Body of pancreas (tissue), 4 donors: ENCODE measurements at regions not wholly inside any gene's neighbourhood (a gene's known extent, or its start where the extent isn't known, plus 50 kb on each side); places are given as distances from the start of the nearest gene placed in this dataset.

Experiments used
- ATAC-seq: fragments of 150-250 bp; one replicate; pipeline ENCODE4 v1.9.1; 2016
- DNase-seq, 4 donors: peaks; one replicate each; pipeline ENCODE4 v3.0.0-alpha.2; 2019
- H3K27ac ChIP-seq, 4 donors: fragments of 200-600 bp; sonication (generic); 1 replicate in 3 of 4; 2 replicates in 1 of 4; pipeline versions ENCODE4 v1.5.1 to v1.6.1; 2016 to 2019; ENCODE audit warnings: mild to moderate bottlenecking in 1 of 4, mixed read lengths in 1 of 4, moderate library complexity in 1 of 4
- H3K27me3 ChIP-seq, 2 donors: fragments of 200-600 bp; sonication (generic); one replicate each; pipeline ENCODE4 v1.6.0; 2016; ENCODE audit warnings: mild to moderate bottlenecking in 1 of 2
- H3K36me3 ChIP-seq, 2 donors: fragments of 200-600 bp; sonication (generic); replicated peaks in 1 of 2; 2 replicates each; pipeline ENCODE4 v1.5.1; 2016; ENCODE audit warnings: low read depth in 2 of 2; ENCODE audit not compliant: insufficient read depth in 1 of 2
- H3K4me1 ChIP-seq: fragments of 200-600 bp; sonication (generic); one replicate; pipeline ENCODE4 v1.6.0; 2016
- H3K4me3 ChIP-seq, 2 donors: fragments of 200-600 bp; sonication (generic); 1 replicate in 1 of 2; 2 replicates in 1 of 2; pipeline ENCODE4 v1.5.1; 2016 to 2019
- H3K9me3 ChIP-seq, 3 donors: fragments of 200-600 bp; sonication (generic); 1 replicate in 2 of 3; 2 replicates in 1 of 3; pipeline ENCODE4 v1.5.1; 2016
- CTCF ChIP-seq, 7 experiments: fragments of 450-650 bp in 4 of 7; fragments of 200-600 bp in 3 of 7; sonication (generic) in 3 of 7; IDR thresholded peaks; one replicate each; pipeline ENCODE4 v1.5.1; 2016 to 2019; ENCODE audit warnings: antibody characterized with exemption in 7 of 7
- POLR2A ChIP-seq, 3 donors: fragments of 450-650 bp; IDR thresholded peaks; one replicate each; pipeline ENCODE4 v1.6.1; 2016; ENCODE audit warnings: antibody characterized with exemption in 3 of 3, mild to moderate bottlenecking in 2 of 3
- WGBS, 2 donors: methylation state at CpG; one replicate each; pipeline ENCODE4 v1.1.5; 2017; 5-methylcytosine and 5-hydroxymethylcytosine counted together
- intact Hi-C: fragments of 100-400 bp; cut with DNase I; formaldehyde crosslinking; loops from one replicate; pipeline ENCODE4 v1.15.1; 2023

- Histone ChIP-seq H3K36me3 (no peaks in the 10 kb centered on the region), H3K27ac (no peak overlapping the region), H3K4me1 (peaks cover 6% of the 10 kb centered on the region), H3K27me3 (no peaks in the 10 kb centered on the region), H3K9me3 (no peaks in the 10 kb centered on the region), H3K4me3 (no peak overlapping the region)
- DNase-seq (no peak), ATAC-seq (no peak)
- intact Hi-C loops = no loop called here
- no peak for TF ChIP-seq POLR2A (IDR thresholded peaks at IDR 0.05)
These were observed 64.7 kb downstream of the UCHL1 start for GRCh38 chr4:41321216-41321945.

DNA sequence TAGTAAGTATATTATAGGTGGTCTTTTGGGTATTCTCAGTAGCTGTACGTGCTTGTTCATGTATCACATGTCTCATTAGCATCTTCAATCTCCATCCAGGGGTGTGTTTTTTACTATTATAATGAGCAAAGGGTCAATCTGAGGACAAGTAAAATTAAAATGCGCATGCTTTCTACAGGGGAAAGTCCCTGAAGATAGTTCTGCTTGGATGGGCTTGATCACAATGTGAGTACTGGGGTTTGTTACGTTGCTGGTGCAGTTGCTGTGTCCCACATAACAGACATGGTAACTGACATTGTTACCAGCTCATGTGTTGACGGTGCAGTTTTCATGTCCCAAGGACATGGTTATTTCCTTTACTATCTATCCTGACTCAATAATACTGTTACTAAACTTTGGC lies 65.9 kb downstream of the UCHL1 start:
- no peak overlapping the region for H3K4me3 ChIP-seq

DNA sequence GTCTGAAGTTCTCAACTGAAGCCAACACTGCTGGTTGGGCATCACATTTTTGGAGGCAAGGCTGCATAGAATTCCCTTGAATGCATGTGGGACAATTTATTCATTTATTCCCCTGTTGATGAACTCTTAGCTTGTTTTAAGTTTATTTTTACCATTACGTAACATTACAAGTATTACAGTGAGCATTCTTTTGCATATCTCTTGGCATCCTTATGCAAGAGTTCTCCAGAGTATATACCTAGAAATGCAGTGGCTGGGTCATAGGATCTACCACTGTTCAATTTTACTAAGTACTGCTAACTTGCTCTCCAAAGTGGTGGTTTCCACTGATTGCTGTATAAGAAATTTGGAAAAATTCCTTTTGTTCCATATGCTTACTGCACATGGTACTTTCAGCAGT lies 66.5 kb downstream of the UCHL1 start:
- Histone ChIP-seq H3K27ac (no peak overlapping the region), H3K4me3 (no peak overlapping the region), H3K9me3 (no peaks in the 10 kb centered on the region), H3K4me1 (peaks cover 6% of the 10 kb centered on the region), H3K27me3 (no peaks in the 10 kb centered on the region), H3K36me3 (no peaks in the 10 kb centered on the region)
- no peak for TF ChIP-seq POLR2A (IDR thresholded peaks at IDR 0.05)
- TF ChIP-seq CTCF (IDR thresholded peaks at IDR 0.05) = no peak
- intact Hi-C loops = no loop called here
- WGBS, 2 donors = 92 to 95% methylated on average over 1 of the region's 1 CpG
- DNase-seq (no peak), ATAC-seq (no peak)

More for the DNA sequence above, 65.9 kb downstream of the UCHL1 start:
- no peak for ATAC-seq
- TF ChIP-seq CTCF (IDR thresholded peaks at IDR 0.05) = no peak
- TF ChIP-seq POLR2A (IDR thresholded peaks at IDR 0.05) = no peak
- intact Hi-C loops = no loop called here
- no peak for DNase-seq
- Histone ChIP-seq H3K27me3 (no peaks in the 10 kb centered on the region), H3K27ac (no peak overlapping the region), H3K36me3 (no peaks in the 10 kb centered on the region), H3K9me3 (no peaks in the 10 kb centered on the region), H3K4me1 (peaks cover 6% of the 10 kb centered on the region)
- 80 to 85% methylated on average over 4 of the region's 4 CpGs for WGBS, 2 donors

DNA sequence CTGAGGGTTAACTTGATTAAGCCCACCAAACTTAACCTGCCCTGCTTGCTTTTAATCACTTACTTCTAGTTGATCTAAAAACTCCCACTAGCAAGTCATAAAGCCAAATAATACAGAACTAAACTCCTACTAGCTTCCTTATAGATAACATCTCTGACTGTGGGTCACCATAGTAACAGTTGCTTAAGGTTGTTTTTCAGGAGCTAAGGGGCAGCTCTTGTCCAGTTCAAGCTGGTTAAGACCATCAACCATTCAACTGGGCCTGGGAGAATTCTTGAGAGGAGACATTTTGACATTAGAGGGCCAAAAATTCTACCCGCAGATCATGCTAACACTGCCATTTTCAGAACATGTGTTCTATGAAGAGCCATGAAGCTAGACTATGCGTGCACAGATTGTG lies 67.0 kb downstream of the UCHL1 start:
- Histone ChIP-seq H3K27me3 (no peaks in the 10 kb centered on the region), H3K9me3 (no peaks in the 10 kb centered on the region), H3K36me3 (no peaks in the 10 kb centered on the region), H3K4me1 (peaks cover 6% of the 10 kb centered on the region), H3K4me3 (no peak overlapping the region), H3K27ac (no peak overlapping the region)
- no peak for TF ChIP-seq POLR2A (IDR thresholded peaks at IDR 0.05)
- no peak for TF ChIP-seq CTCF (IDR thresholded peaks at IDR 0.05)
- WGBS, 2 donors = 69 to 94% methylated on average over 2 of the region's 2 CpGs
- ATAC-seq (no peak), DNase-seq (no peak)
- intact Hi-C loops = no loop called here

GRCh38 chr4:41324861-41325260 lies 68.1 kb downstream of the UCHL1 start:
- no peak overlapping the region for H3K4me3 ChIP-seq
- WGBS, 2 donors = 85 to 86% methylated on average over 6 of the region's 6 CpGs
- H3K36me3 ChIP-seq = no peaks in the 10 kb centered on the region
- DNase-seq (no peak), ATAC-seq (no peak)
- TF ChIP-seq POLR2A (IDR thresholded peaks at IDR 0.05) = no peak
- TF ChIP-seq CTCF (IDR thresholded peaks at IDR 0.05) = no peak
- intact Hi-C loops = no loop called here
- no peak overlapping the region for H3K27ac ChIP-seq
- no peaks in the 10 kb centered on the region for H3K27me3 ChIP-seq
- H3K9me3 ChIP-seq = no peaks in the 10 kb centered on the region
- peaks cover under 1% of the 10 kb centered on the region for H3K4me1 ChIP-seq
